ENCODE measurements at regions not wholly inside any gene's neighbourhood (a gene's known extent, or its start where the extent isn't known, plus 50 kb on each side); places are given as distances from the start of the nearest gene placed in this dataset.

DNA sequence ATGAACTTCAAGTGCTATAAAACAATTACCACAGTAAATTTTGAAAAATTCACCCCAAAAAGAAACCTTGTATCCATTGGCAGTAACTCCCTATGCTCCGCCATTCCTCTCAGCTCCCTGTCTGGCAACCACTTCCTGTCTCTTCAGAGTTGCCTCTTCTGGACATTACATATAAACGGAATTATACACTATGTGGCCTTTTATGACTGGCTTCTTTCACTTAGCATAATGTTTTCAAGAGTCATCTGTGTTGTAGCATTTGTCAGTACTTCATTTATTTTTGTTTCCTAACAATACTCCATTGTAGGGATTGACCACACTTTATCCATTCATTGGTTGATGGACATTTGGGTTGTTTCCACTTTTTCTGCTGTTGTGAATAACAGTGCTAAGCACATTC is 50.1 kb downstream of the CEP43 start:
- H3K9me3 ChIP-seq (ENCODE audit: low read length) = no peaks in the 10 kb centered on the region
- peak overlapping the region; percentile 69; the same call in 1 of the 2 replicates for H2AFZ ChIP-seq (ENCODE audit: low read length)
- no TSS peak for BruUV-seq (replicated peaks)
- intact Hi-C loops (cut with micrococcal nuclease; ENCODE audit: unreplicated experiment) = loop anchor here (5.0 kb wide), 1 partner anchor 43 kb away; no protein-coding TSS in a partner anchor
- peak overlapping the region; percentile 37 for H3K4me3 ChIP-seq (ENCODE audit: low read depth, low read length, poor library complexity, severe bottlenecking)
- TF ChIP-seq EZH2phosphoT487 (IDR thresholded peaks at IDR 0.05; ENCODE audit: borderline replicate concordance, low read depth, low read length) = no peak
- TF ChIP-seq, protein P1, sequence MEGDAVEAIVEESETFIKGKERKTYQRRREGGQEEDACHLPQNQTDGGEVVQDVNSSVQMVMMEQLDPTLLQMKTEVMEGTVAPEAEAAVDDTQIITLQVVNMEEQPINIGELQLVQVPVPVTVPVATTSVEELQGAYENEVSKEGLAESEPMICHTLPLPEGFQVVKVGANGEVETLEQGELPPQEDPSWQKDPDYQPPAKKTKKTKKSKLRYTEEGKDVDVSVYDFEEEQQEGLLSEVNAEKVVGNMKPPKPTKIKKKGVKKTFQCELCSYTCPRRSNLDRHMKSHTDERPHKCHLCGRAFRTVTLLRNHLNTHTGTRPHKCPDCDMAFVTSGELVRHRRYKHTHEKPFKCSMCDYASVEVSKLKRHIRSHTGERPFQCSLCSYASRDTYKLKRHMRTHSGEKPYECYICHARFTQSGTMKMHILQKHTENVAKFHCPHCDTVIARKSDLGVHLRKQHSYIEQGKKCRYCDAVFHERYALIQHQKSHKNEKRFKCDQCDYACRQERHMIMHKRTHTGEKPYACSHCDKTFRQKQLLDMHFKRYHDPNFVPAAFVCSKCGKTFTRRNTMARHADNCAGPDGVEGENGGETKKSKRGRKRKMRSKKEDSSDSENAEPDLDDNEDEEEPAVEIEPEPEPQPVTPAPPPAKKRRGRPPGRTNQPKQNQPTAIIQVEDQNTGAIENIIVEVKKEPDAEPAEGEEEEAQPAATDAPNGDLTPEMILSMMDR (conservative IDR thresholded peaks at IDR 0.05; ENCODE audit: low read length) = no peak
- ChIA-PET POLR2A (interaction anchor here (1.5 to 1.6 kb wide), 2 partner anchors 8 to 24 kb away, joined by 3 to 4 read pairs; no protein-coding TSS in a partner anchor), CTCF (ENCODE audit: unreplicated experiment) (no interaction called here)
- no peaks in the 10 kb centered on the region for H3K36me3 ChIP-seq (ENCODE audit: insufficient read depth, low read length)
- H3K9me2 ChIP-seq (ENCODE audit: insufficient read depth, low read length) = no peaks in the 10 kb centered on the region
- no peaks in the 10 kb centered on the region for H4K20me1 ChIP-seq (ENCODE audit: insufficient read depth, low read length)
- peak; percentile 26 for DNase-seq (ENCODE audit: low spot score)
- H3K79me2 ChIP-seq (ENCODE audit: insufficient read depth, low read depth, low read length) = 0 out of 2 replicates have a peak, but pooled peaks cover 3% of the 10 kb centered on the region
- H3K4me2 ChIP-seq (ENCODE audit: low read length) = peak overlapping the region; percentile 83
- H3K27ac ChIP-seq (ENCODE audit: low read depth, low read length, poor library complexity, severe bottlenecking) = peak overlapping the region; percentile 94
- H3K4me1 ChIP-seq (ENCODE audit: insufficient read depth, low read length, poor library complexity, severe bottlenecking) = peaks cover 78% of the 10 kb centered on the region

DNA sequence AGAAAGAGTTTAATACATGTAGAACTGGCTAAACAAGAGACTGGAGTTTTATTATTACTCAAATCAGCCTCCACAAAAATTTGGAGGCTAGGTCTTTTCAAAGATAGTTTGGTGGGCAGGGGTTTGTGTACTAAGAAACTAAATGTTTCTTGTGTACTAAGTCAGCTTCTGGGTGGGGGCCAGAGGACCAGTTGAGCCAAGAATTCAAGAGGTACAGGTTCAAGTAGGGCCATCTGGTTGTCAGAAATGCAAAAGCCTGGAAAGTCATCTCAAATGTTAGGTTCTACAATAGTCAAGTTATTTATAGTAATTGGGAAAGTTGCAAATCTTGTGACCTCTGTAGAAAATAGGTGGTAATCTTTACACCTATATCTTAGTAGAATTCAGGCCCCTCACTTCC is 51.7 kb downstream of the CEP43 start:
- TF ChIP-seq, protein P1 (conservative IDR thresholded peaks at IDR 0.05; ENCODE audit: low read length) = no peak
- TF ChIP-seq EZH2phosphoT487 (IDR thresholded peaks at IDR 0.05; ENCODE audit: borderline replicate concordance, low read depth, low read length) = no peak
- Histone ChIP-seq H3K9me3 (ENCODE audit: low read length) (no peaks in the 10 kb centered on the region), H3K27ac (ENCODE audit: low read depth, low read length, poor library complexity, severe bottlenecking) (peak overlapping the region; percentile 94), H3K36me3 (ENCODE audit: insufficient read depth, low read length) (no peaks in the 10 kb centered on the region), H3K4me3 (ENCODE audit: low read depth, low read length, poor library complexity, severe bottlenecking) (peak overlapping the region; percentile 37), H3K4me2 (ENCODE audit: low read length) (peak overlapping the region; percentile 83), H2AFZ (ENCODE audit: low read length) (peak overlapping the region; percentile 22; the same call in 1 of the 2 replicates), H3K4me1 (ENCODE audit: insufficient read depth, low read length, poor library complexity, severe bottlenecking) (peaks cover 73% of the 10 kb centered on the region), H3K79me2 (ENCODE audit: insufficient read depth, low read depth, low read length) (0 out of 2 replicates have a peak, but pooled peaks cover 3% of the 10 kb centered on the region), H3K9me2 (ENCODE audit: insufficient read depth, low read length) (no peaks in the 10 kb centered on the region), H4K20me1 (ENCODE audit: insufficient read depth, low read length) (no peaks in the 10 kb centered on the region)
- intact Hi-C loops (cut with micrococcal nuclease; ENCODE audit: unreplicated experiment) = no loop called here
- BruUV-seq (replicated peaks) = TSS peak; percentile 36
- ChIA-PET CTCF (ENCODE audit: unreplicated experiment) (no interaction called here), POLR2A (interaction anchor here (1.6 to 2.0 kb wide), 3 partner anchors 11 to 22 kb away, joined by 7 read pairs; no protein-coding TSS in a partner anchor)
- DNase-seq (ENCODE audit: low spot score) = no peak

DNA sequence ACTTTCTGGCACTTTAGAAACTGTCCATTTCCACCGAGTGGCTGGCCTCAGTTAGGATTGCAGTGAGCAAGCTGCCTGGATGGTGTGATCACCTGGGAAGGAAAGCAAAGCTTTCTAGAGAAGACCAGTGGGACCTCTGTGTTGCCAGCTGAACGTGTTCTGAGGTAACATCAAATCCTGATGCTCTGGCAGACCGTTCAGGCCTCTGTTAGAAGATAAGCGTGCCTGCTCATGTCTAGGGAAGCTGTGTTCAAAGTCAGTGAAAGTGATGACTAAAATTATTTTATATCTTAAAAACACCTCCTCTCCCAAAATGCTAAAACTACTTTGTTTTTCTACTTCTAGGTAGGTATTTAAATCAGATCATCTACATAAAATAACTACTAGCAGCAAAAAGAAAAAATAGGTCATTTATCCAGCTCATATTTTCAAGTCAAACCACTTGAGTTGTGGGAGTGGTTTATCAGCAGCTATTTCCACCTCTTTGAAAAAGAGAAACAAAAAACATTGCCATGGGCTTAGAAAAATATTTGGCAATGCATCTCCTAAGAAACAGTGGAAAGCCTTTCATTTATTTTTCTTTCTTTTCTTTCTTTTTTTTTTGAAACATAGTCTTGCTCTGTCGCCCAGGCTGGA is 54.8 kb downstream of the CEP43 start:
- DNase-seq (ENCODE audit: low spot score) = no peak
- Histone ChIP-seq H2AFZ (ENCODE audit: low read length) (no peak overlapping the region), H3K4me3 (ENCODE audit: low read depth, low read length, poor library complexity, severe bottlenecking) (no peak overlapping the region), H3K27ac (ENCODE audit: low read depth, low read length, poor library complexity, severe bottlenecking) (no peak overlapping the region), H3K9me3 (ENCODE audit: low read length) (no peaks in the 10 kb centered on the region), H3K36me3 (ENCODE audit: insufficient read depth, low read length) (no peaks in the 10 kb centered on the region; the same call in 1 of the 2 replicates), H3K4me1 (ENCODE audit: insufficient read depth, low read length, poor library complexity, severe bottlenecking) (peaks cover 44% of the 10 kb centered on the region), H3K79me2 (ENCODE audit: insufficient read depth, low read depth, low read length) (no peaks in the 10 kb centered on the region), H3K9me2 (ENCODE audit: insufficient read depth, low read length) (no peaks in the 10 kb centered on the region), H3K4me2 (ENCODE audit: low read length) (no peak overlapping the region), H4K20me1 (ENCODE audit: insufficient read depth, low read length) (no peaks in the 10 kb centered on the region)
- ChIA-PET CTCF (ENCODE audit: unreplicated experiment) (no interaction called here), POLR2A (interaction anchor here (0.6 to 1.9 kb wide), 6 partner anchors 11 to 74 kb away, joined by 3 to 5 read pairs (median 4); no protein-coding TSS in a partner anchor)
- TF ChIP-seq EZH2phosphoT487 (IDR thresholded peaks at IDR 0.05; ENCODE audit: borderline replicate concordance, low read depth, low read length) = no peak
- TF ChIP-seq, protein P1 (conservative IDR thresholded peaks at IDR 0.05; ENCODE audit: low read length) = no peak
- BruUV-seq (replicated peaks) = no TSS peak
- intact Hi-C loops (cut with micrococcal nuclease; ENCODE audit: unreplicated experiment) = no loop called here

Measured in OCI-LY7 (cell line).